Type B pancreatic cell (in vitro differentiated cells): ENCODE measurements at regions not wholly inside any gene's neighbourhood (a gene's known extent, or its start where the extent isn't known, plus 50 kb on each side); places are given as distances from the start of the nearest gene placed in this dataset.

ENCODE experiments used
- DNase-seq: peaks from one replicate; pipeline ENCODE4 v3.0.0; 2021; ENCODE audit warnings: mixed read lengths; ENCODE audit not compliant: unreplicated experiment; ENCODE audit errors: extremely low spot score
- H3K27ac Mint-ChIP-seq: 2 replicates; pipeline ENCODE4 v1.8.0; 2021; ENCODE audit warnings: mild to moderate bottlenecking, mixed read lengths
- H3K27me3 Mint-ChIP-seq: 2 replicates; pipeline ENCODE4 v1.8.0; 2021; ENCODE audit warnings: mixed read lengths
- H3K36me3 Mint-ChIP-seq: 2 replicates; pipeline ENCODE4 v1.8.0; 2021; ENCODE audit warnings: mixed read lengths
- H3K4me1 Mint-ChIP-seq: one replicate; pipeline ENCODE4 v1.8.0; 2021; ENCODE audit warnings: mixed read lengths; ENCODE audit not compliant: unreplicated experiment
- H3K4me3 Mint-ChIP-seq: 2 replicates; pipeline ENCODE4 v1.8.0; 2021; ENCODE audit warnings: mild to moderate bottlenecking, mixed read lengths
- H3K9me3 Mint-ChIP-seq: 2 replicates; pipeline ENCODE4 v1.8.0; 2021; ENCODE audit warnings: mixed read lengths
- TF ChIP-seq, protein P1 (sequence below): fragments of 200-600 bp; sonication (generic); conservative IDR thresholded peaks from 2 replicates; pipeline ENCODE4 v1.5.0; 2021; ENCODE audit warnings: antibody characterized with exemption, mild to moderate bottlenecking

DNA sequence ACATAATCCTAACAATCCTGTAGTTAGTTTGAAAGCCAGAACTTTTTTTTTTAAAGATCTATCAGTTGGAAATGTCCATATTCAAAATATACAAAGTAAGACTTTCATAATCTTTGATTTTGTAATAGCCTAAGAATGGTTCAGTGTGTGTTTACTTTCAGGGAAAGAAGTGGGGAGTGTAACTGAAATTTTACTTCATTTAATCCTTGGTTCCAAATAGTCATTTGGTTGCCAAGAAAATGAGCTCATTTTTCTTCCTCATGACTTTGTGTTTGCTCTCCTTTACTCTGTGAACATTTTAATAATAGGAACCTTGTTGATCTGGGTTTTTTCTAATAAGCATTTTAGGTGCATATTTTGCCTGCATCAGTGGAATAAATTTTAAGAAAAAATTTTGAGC lies 278.8 kb downstream of the SLITRK6 start:
- Mint-ChIP-seq H3K36me3 (no peaks in the 10 kb centered on the region), H3K27ac (no peak overlapping the region), H3K27me3 (no peaks in the 10 kb centered on the region), H3K9me3 (peaks cover 5% of the 10 kb centered on the region), H3K4me1 (no peaks in the 10 kb centered on the region), H3K4me3 (no peak overlapping the region)
- TF ChIP-seq, protein P1, sequence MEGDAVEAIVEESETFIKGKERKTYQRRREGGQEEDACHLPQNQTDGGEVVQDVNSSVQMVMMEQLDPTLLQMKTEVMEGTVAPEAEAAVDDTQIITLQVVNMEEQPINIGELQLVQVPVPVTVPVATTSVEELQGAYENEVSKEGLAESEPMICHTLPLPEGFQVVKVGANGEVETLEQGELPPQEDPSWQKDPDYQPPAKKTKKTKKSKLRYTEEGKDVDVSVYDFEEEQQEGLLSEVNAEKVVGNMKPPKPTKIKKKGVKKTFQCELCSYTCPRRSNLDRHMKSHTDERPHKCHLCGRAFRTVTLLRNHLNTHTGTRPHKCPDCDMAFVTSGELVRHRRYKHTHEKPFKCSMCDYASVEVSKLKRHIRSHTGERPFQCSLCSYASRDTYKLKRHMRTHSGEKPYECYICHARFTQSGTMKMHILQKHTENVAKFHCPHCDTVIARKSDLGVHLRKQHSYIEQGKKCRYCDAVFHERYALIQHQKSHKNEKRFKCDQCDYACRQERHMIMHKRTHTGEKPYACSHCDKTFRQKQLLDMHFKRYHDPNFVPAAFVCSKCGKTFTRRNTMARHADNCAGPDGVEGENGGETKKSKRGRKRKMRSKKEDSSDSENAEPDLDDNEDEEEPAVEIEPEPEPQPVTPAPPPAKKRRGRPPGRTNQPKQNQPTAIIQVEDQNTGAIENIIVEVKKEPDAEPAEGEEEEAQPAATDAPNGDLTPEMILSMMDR: no peak
- DNase-seq: no peak

GRCh38 chr13:85519363-85519762 lies 279.9 kb downstream of the SLITRK6 start:
- TF ChIP-seq, protein P1: no peak
- Mint-ChIP-seq H3K27ac (no peak overlapping the region), H3K4me3 (no peak overlapping the region), H3K27me3 (no peaks in the 10 kb centered on the region), H3K36me3 (no peaks in the 10 kb centered on the region), H3K4me1 (no peaks in the 10 kb centered on the region), H3K9me3 (peaks cover 5% of the 10 kb centered on the region)
- DNase-seq: no peak

DNA sequence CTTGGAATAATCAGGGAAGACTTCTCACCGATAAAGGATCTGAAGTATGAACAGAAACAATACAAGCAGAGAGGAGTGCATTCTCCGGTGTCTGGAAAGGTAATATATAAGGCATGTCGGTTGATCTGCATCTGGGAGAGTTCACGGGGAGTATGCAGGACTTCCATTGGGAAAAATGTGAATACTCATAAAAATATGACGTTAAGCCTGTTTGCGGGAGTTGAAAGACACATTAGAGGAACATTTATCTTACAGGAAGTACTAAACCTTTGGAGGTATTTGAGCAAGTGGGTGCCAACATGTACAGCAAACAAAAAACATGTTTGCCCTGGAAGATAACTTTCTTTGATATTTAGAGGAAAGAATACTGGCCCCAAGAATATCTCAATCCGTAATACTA lies 286.8 kb downstream of the SLITRK6 start:
- Mint-ChIP-seq H3K27ac (no peak overlapping the region), H3K4me1 (peaks cover 10% of the 10 kb centered on the region), H3K9me3 (peaks cover 5% of the 10 kb centered on the region), H3K4me3 (no peak overlapping the region), H3K27me3 (no peaks in the 10 kb centered on the region), H3K36me3 (no peaks in the 10 kb centered on the region)
- TF ChIP-seq, protein P1: no peak
- DNase-seq: no peak

GRCh38 chr13:85509512-85509911 lies 289.7 kb downstream of the SLITRK6 start:
- Mint-ChIP-seq H3K36me3 (no peaks in the 10 kb centered on the region), H3K4me3 (no peak overlapping the region), H3K9me3 (no peaks in the 10 kb centered on the region), H3K27me3 (no peaks in the 10 kb centered on the region), H3K4me1 (peaks cover 10% of the 10 kb centered on the region), H3K27ac (no peak overlapping the region)
- no peak for DNase-seq
- TF ChIP-seq, protein P1: no peak

DNA sequence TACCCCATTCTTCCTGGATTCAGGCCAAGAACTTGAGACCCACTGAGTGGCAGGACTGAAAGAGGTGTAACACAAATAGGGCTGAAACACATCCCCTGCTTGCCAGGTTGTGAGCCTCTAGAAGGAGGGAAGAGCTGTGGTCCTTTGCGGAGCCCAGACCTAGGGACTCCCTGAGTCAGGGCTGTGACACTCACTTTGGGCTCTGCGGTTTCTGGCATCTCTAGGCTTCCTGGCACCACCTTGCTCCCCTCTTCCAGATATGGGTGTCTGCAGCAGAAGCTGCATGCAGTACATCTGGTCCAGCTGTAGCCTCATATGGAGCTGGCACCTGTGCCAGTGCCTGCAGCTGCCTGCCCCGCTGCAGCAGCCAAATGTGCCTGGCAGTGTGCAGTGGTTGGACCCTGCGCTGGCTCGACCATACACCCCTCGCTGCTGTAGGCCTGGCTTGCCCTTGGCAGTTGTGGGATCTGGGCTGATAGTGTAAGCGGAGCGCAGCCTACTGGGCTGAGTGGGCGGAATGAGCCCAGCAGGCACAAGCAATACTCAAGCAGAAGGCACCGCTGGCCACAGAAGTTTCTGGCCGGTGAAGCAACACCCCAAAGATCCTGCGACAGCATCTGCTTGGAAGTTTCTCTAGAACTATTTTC lies 290.4 kb downstream of the SLITRK6 start:
- Mint-ChIP-seq H3K27me3 (no peaks in the 10 kb centered on the region), H3K9me3 (no peaks in the 10 kb centered on the region), H3K4me1 (peaks cover 10% of the 10 kb centered on the region), H3K4me3 (no peak overlapping the region), H3K27ac (no peak overlapping the region), H3K36me3 (no peaks in the 10 kb centered on the region)
- no peak for DNase-seq
- TF ChIP-seq, protein P1: no peak

- Mint-ChIP-seq H3K27ac (no peak overlapping the region), H3K9me3 (no peaks in the 10 kb centered on the region), H3K27me3 (no peaks in the 10 kb centered on the region), H3K4me3 (no peak overlapping the region), H3K36me3 (no peaks in the 10 kb centered on the region), H3K4me1 (no peaks in the 10 kb centered on the region)
- TF ChIP-seq, protein P1: no peak
- no peak for DNase-seq
These were observed 295.4 kb downstream of the SLITRK6 start for GRCh38 chr13:85503797-85504196.
